Activated naive CD4-positive, alpha-beta T cell treated with anti-CD3 and anti-CD28 coated beads, Interleukin-2, amount 10 ng/mL, durations not matched to agents 7 days and 5 days (primary cell): ENCODE measurements at regions not wholly inside any gene's neighbourhood (a gene's known extent, or its start where the extent isn't known, plus 50 kb on each side); places are given as distances from the start of the nearest gene placed in this dataset.
"Not testable (repeated sequence)": the region's sequence is repeated elsewhere in the genome, so short reads cannot be mapped to it uniquely, and the experiment has no call there.

ENCODE experiments used
- CTCF ChIA-PET: fragments of 350-600 bp; sonication (Branson Sonifier 250); formaldehyde crosslinking; loops from one replicate; lab custom pipeline; 2021; ENCODE audit warnings: antibody characterized with exemption; lab: Charles Lee
- DNase-seq: peaks from one replicate; pipeline ENCODE4 v3.0.0-alpha.2; 2020
- H3K27ac Mint-ChIP-seq: one replicate; pipeline ENCODE4 v1.8.0; 2021; ENCODE audit warnings: mild to moderate bottlenecking, moderate library complexity, mixed read lengths
- H3K27me3 Mint-ChIP-seq: one replicate; pipeline ENCODE4 v1.8.0; 2021; ENCODE audit warnings: mild to moderate bottlenecking, mixed read lengths
- H3K36me3 Mint-ChIP-seq: one replicate; pipeline ENCODE4 v1.8.0; 2021; ENCODE audit warnings: mixed read lengths
- H3K4me1 Mint-ChIP-seq: one replicate; pipeline ENCODE4 v1.8.0; 2021; ENCODE audit warnings: mixed read lengths
- H3K4me3 Mint-ChIP-seq: one replicate; pipeline ENCODE4 v1.8.0; 2021; ENCODE audit warnings: mild to moderate bottlenecking, moderate library complexity, mixed read lengths
- H3K9me3 Mint-ChIP-seq: one replicate; pipeline ENCODE4 v1.8.0; 2021; ENCODE audit warnings: mixed read lengths

- no peak for DNase-seq
- H3K4me1 Mint-ChIP-seq: no peaks in the 10 kb centered on the region
- CTCF ChIA-PET: no interaction called here
Observed at GRCh38 chr3:165919284-165919683, 82.1 kb upstream of the BCHE start.

DNA sequence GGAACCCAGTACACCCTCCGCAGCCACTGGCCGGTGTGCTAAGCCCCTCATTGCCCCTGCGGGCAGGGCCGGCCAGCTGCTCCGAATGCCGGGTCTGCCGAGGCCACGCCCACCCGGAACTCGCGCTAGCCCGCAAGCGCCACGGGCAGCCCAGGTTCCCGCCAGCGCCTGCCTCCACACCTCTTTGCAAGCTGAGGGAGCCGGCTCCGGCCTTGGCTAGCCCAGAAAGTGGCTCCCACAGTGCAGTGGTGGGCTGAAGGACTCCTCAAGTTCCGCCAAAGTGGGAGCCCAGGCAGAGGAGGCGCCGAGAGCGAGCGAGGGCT, 81.4 kb upstream of the BCHE start:
- no peaks in the 10 kb centered on the region for H3K36me3 Mint-ChIP-seq
- DNase-seq: no peak
- H3K27ac Mint-ChIP-seq: no peak overlapping the region
- no peaks in the 10 kb centered on the region for H3K27me3 Mint-ChIP-seq
- CTCF ChIA-PET: no interaction called here
- no peaks in the 10 kb centered on the region for H3K4me1 Mint-ChIP-seq
- H3K4me3 Mint-ChIP-seq: no peak overlapping the region
- peaks cover 20% of the 10 kb centered on the region for H3K9me3 Mint-ChIP-seq

More at GRCh38 chr3:165919284-165919683, 82.1 kb upstream of the BCHE start:
- Mint-ChIP-seq H3K27me3 (no peaks in the 10 kb centered on the region), H3K9me3 (peaks cover 20% of the 10 kb centered on the region), H3K27ac (no peak overlapping the region), H3K36me3 (no peaks in the 10 kb centered on the region), H3K4me3 (no peak overlapping the region)

DNA sequence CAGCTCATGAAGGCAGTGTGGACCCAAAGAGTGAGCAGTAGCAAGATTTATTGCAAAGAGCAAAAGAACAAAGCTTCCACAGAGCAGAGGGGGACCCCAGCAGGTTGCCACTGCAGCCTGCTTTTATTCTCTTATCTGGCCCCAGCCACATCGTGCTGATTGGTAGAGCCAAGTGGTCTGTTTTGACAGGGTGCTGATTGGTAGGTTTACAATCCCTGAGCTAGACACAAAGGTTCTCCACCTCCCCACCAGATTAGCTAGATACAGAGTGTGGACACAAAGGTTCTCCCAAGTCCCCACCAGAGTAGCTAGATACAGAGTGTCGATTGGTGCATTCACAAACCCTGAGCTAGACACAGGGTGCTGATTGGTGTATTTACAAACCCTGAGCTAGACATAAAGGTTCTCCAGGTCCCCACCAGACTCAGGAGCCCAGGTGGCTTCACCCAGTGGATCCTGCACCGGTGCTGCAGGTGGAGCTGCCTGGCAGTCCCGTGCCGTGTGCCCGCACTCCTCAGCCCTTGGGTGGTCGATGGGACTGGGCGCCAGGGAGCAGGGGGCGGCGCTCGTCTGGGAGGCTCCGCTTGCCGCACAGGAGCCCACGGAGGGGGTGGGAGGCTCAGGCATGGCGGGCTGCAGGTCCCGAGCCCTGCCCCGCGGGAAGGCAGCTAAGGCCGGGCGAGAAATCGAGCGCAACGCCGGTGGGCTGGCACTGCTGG, 80.9 kb upstream of the BCHE start:
- H3K27ac Mint-ChIP-seq, DNase-seq, H3K4me3 Mint-ChIP-seq, H3K4me1 Mint-ChIP-seq, H3K27me3 Mint-ChIP-seq, H3K36me3 Mint-ChIP-seq, CTCF ChIA-PET: not testable (repeated sequence)
- peaks cover 16% of the 10 kb centered on the region for H3K9me3 Mint-ChIP-seq

DNA sequence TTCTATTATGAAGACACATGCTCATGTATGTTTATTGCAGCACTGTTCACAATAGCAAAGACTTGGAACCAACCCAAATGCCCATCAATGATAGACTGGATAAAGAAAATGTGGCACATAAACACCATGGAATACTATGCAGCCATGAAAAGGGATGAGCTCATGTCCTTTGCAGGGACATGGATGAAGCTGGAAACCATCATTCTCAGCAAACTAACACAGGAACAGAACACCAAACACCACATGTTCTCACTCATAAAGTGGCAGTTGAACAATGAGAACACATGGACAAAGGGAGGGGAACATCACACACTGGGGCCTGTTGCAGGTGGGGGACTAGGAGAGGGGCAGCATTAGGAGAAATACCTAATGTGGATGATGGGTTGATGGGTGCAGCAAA, 77.9 kb upstream of the BCHE start:
- CTCF ChIA-PET, H3K27ac Mint-ChIP-seq, H3K4me1 Mint-ChIP-seq, H3K27me3 Mint-ChIP-seq, DNase-seq, H3K4me3 Mint-ChIP-seq, H3K36me3 Mint-ChIP-seq: not testable (repeated sequence)
- H3K9me3 Mint-ChIP-seq: peaks cover 16% of the 10 kb centered on the region

GRCh38 chr3:165903885-165904630, 66.8 kb upstream of the BCHE start:
- Mint-ChIP-seq H3K27ac (no peak overlapping the region), H3K27me3 (no peaks in the 10 kb centered on the region), H3K4me1 (no peaks in the 10 kb centered on the region), H3K4me3 (no peak overlapping the region), H3K36me3 (no peaks in the 10 kb centered on the region), H3K9me3 (peaks cover 5% of the 10 kb centered on the region)
- CTCF ChIA-PET: no interaction called here
- no peak for DNase-seq

- Mint-ChIP-seq H3K4me1 (no peaks in the 10 kb centered on the region), H3K27me3 (no peaks in the 10 kb centered on the region), H3K27ac (no peak overlapping the region), H3K36me3 (no peaks in the 10 kb centered on the region), H3K9me3 (peaks cover 3% of the 10 kb centered on the region), H3K4me3 (no peak overlapping the region)
- DNase-seq: no peak
- CTCF ChIA-PET: no interaction called here
Observed at GRCh38 chr3:165899066-165899465, 61.8 kb upstream of the BCHE start.

- DNase-seq: no peak
- CTCF ChIA-PET: no interaction called here
- H3K4me1 Mint-ChIP-seq: no peaks in the 10 kb centered on the region
Observed at GRCh38 chr3:165897137-165897536, 59.9 kb upstream of the BCHE start.

DNA sequence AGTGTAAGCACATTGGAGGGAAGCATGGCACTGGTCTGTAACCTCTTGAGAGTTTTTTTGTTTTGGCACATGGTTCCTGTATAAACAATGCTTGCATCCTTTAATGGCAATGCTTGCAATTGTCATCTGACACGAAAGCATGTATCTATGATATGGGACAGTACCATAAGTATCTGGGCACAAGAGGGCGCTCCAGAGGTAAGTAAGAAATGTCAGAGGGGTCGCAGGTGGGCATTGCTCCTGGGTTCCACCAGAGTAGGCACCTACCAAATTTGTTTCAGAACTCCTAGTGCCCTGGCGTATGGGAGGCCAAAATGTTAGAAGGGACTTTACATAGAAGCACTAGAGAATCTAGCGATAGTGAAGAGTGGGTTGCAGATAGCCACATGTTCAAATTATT, 58.7 kb upstream of the BCHE start:
- DNase-seq: no peak

More at GRCh38 chr3:165897137-165897536, 59.9 kb upstream of the BCHE start:
- Mint-ChIP-seq H3K9me3 (peaks cover 2% of the 10 kb centered on the region), H3K27ac (no peak overlapping the region), H3K27me3 (no peaks in the 10 kb centered on the region), H3K4me3 (no peak overlapping the region), H3K36me3 (no peaks in the 10 kb centered on the region)

GRCh38 chr3:165892565-165892964, 55.3 kb upstream of the BCHE start:
- Mint-ChIP-seq H3K27me3 (no peaks in the 10 kb centered on the region), H3K36me3 (no peaks in the 10 kb centered on the region), H3K4me3 (no peak overlapping the region), H3K27ac (no peak overlapping the region), H3K4me1 (no peaks in the 10 kb centered on the region), H3K9me3 (peaks cover 2% of the 10 kb centered on the region)
- CTCF ChIA-PET: no interaction called here
- no peak for DNase-seq

More for the DNA sequence above, 58.7 kb upstream of the BCHE start:
- CTCF ChIA-PET: no interaction called here
- H3K4me1 Mint-ChIP-seq: no peaks in the 10 kb centered on the region
- no peak overlapping the region for H3K27ac Mint-ChIP-seq
- peaks cover 2% of the 10 kb centered on the region for H3K9me3 Mint-ChIP-seq
- H3K4me3 Mint-ChIP-seq: no peak overlapping the region
- no peaks in the 10 kb centered on the region for H3K36me3 Mint-ChIP-seq
- no peaks in the 10 kb centered on the region for H3K27me3 Mint-ChIP-seq
